ENCODE measurements at regions not wholly inside any gene's neighbourhood (a gene's known extent, or its start where the extent isn't known, plus 50 kb on each side); places are given as distances from the start of the nearest gene placed in this dataset.

DNA sequence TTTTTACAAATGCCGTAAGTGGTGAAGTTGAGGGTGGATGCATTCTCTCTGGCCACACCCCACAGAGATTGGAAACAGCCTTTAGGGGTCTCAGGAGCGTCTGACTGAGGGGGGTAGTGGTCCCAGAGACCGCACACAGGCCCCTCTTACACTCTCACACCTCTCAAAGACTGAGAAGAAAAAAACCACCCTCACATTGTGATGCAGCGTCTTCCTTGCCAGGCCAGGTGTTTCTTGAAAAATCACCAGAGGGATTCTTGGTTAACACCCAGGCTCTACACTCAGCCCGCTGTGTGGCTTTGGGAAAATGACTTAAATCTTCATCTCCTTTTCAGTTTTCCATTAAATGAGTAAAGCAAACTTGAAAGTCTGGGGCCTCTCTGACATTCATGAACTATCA lies 115.8 kb upstream of the SPTLC3 start:
- no peak for TF ChIP-seq CTCF (IDR thresholded peaks at IDR 0.05)
- TF ChIP-seq EP300 (IDR thresholded peaks at IDR 0.05): no peak

All from upper lobe of left lung (tissue), 4 donors.